ENCODE measurements at regions not wholly inside any gene's neighbourhood (a gene's known extent, or its start where the extent isn't known, plus 50 kb on each side); places are given as distances from the start of the nearest gene placed in this dataset.

DNA sequence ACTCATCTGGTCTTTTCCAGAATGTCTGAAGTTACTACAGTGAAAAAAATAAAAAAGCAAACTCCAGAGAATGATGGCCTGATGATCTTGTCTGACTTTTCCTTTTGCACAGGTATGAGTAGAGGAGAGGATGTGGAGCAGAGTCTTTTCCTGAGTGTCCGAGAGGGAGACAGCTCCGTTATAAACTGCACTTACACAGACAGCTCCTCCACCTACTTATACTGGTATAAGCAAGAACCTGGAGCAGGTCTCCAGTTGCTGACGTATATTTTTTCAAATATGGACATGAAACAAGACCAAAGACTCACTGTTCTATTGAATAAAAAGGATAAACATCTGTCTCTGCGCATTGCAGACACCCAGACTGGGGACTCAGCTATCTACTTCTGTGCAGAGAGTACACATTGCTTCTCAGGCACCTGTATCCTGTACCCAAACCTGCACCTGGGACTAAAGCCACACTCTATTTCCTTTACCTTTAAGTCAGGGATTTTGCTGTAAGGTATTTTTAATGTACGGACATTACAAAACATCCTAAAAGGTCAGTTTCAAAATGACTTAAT lies 75.8 kb upstream of the OR4E1 start:
- 7 to 100% (median 88%) methylated on average over 1 to 5 of the region's 5 CpGs; no CpG with 5 or more reads in 2 of the 10 experiments for WGBS, 10 experiments
- ATAC-seq (replicated peaks in 6 of 8), result peak in 1 of 8 experiments; percentile 38
- in situ Hi-C loops (cut with MboI; ENCODE audit: low pct_unique_long_range_greater_than_20kb in 2 of 9, low sequenced_read_pairs in 9 of 9, unreplicated experiment in 9 of 9), result no loop called here

DNA sequence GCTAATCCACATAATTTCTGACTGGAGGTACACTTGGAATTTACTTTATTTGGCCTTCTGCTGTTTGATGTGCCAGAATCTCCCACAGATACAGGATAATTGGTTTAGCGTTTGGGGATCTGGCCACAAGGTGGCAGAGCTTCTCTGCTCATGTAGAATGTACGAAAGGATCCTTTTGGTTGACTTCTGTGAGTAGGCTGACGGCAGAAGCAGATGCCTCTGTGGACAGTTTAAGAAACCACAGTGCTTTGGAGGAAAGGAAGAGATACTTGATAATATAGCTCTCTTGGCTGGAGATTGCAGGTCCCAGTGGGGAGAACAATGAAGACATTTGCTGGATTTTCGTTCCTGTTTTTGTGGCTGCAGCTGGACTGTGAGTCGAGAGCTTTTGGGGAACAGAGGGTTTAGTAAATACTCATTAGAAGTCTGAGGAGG lies 75.3 kb upstream of the OR4E1 start:
- H3K4me3 ChIP-seq, result no peak overlapping the region
- no peak overlapping the region for H3K27ac ChIP-seq
- peak in 7 of 8 experiments; percentile 40 to 99 (median 85) for ATAC-seq (replicated peaks in 6 of 8)
- 0 to 37% (median 12%) methylated on average over 2 to 5 of the region's 5 CpGs; no CpG with 5 or more reads in 2 of the 10 experiments for WGBS, 10 experiments
- in situ Hi-C loops (cut with MboI; ENCODE audit: low pct_unique_long_range_greater_than_20kb in 2 of 9, low sequenced_read_pairs in 9 of 9, unreplicated experiment in 9 of 9), result no loop called here
- H3K4me1 ChIP-seq (replicated peaks in 1 of 2), result no peaks in the 10 kb centered on the region

More for the DNA sequence above, 75.8 kb upstream of the OR4E1 start:
- Histone ChIP-seq H3K27ac (no peak overlapping the region), H3K4me1 (replicated peaks in 1 of 2) (no peaks in the 10 kb centered on the region), H3K4me3 (no peak overlapping the region)

DNA sequence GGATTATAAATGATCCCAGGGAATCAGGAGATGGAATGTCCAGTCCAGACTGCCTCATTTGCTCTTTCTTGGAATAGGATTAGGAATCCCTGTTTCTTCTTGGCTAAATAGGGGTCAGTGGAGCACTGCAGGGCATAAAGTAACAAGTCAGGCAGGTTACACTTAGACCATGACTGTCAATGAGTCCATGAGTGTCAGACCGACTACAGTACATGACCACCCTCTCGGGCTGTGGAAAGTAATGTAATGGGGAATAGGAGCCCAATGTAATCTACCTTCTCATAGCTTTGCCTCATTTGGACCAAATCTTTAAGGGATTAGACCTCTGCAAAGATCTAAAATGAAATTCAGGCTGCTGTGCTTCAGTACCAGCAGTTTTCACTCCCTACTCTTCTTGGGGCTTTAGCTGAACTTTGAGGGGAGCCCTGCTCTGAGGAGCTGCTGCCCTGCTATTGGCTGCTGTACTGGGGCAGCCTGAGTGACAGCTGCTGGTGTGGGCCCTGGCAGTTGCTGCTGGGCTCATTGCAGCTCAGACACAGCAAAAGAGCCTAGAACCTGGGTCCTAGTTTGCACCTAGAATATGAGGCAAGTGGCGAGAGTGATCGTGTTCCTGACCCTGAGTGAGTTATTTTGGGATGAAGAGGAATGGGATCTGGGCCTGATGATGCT lies 62.2 kb upstream of the OR4E1 start:
- Histone ChIP-seq H3K4me3 (no peak overlapping the region), H3K27ac (no peak overlapping the region), H3K4me1 (replicated peaks in 1 of 2) (no peaks in the 10 kb centered on the region)
- 0 to 92% (median 70%) methylated on average over 1 to 4 of the region's 4 CpGs; no CpG with 5 or more reads in 3 of the 10 experiments for WGBS, 10 experiments
- ATAC-seq (replicated peaks in 6 of 8), result no peak
- in situ Hi-C loops (cut with MboI; ENCODE audit: low pct_unique_long_range_greater_than_20kb in 2 of 9, low sequenced_read_pairs in 9 of 9, unreplicated experiment in 9 of 9), result no loop called here

DNA sequence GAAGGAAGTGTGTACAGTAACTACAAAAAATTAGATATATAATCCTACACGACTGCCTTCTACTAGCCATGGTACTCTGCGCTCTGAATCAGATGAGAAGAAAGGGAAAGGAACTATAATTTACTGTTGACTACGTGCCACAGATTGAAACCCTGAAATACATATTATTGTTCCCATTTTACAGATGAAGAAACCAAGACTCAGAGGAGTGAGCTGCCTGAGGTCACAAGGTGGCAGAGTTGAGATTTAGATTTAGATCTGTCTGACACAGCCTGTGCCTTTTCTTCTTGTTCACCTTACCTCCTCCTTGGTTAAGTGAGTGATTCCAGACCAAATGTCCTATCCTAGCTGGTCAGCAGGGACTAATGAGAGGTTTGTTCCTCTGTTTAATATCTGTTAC lies 61.6 kb upstream of the OR4E1 start:
- no peak overlapping the region for H3K4me3 ChIP-seq
- WGBS, 10 experiments, result 9 to 92% (median 50%) methylated on average over 1 to 3 of the region's 3 CpGs; no CpG with 5 or more reads in 2 of the 10 experiments
- in situ Hi-C loops (cut with MboI; ENCODE audit: low pct_unique_long_range_greater_than_20kb in 2 of 9, low sequenced_read_pairs in 9 of 9, unreplicated experiment in 9 of 9), result no loop called here

GRCh38 chr14:21734457-21735074 lies 60.9 kb upstream of the OR4E1 start:
- in situ Hi-C loops (cut with MboI; ENCODE audit: low pct_unique_long_range_greater_than_20kb in 2 of 9, low sequenced_read_pairs in 9 of 9, unreplicated experiment in 9 of 9), result no loop called here

More for the DNA sequence above, 61.6 kb upstream of the OR4E1 start:
- no peak for ATAC-seq (replicated peaks in 6 of 8)
- Histone ChIP-seq H3K4me1 (replicated peaks in 1 of 2) (no peaks in the 10 kb centered on the region), H3K27ac (no peak overlapping the region)

DNA sequence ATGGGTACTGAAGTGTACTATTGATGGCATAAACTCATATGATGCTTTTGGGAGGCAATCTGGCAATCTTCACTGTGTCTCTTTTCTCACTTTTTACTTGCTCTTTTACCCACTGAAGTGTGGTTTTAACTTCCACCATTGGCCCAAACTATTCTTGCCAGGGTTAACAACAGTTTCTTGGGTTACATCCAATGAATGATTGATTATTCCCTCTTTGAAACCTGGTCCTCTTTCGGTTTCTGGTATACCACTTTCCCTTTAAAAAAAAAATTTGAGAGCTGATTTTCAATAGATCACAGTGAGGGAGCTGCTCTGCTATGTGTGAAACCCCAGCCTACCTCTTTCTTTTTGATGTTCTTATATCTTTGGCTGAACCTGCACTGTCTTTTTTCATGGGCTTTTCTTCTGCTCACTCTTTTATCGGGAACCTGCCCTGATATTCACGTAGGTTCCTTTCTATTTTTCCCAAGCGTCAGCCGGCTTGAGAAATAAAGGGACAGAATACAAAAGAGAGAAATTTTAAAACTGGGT lies 56.1 kb upstream of the OR4E1 start:
- no peaks in the 10 kb centered on the region for H3K4me1 ChIP-seq (replicated peaks in 1 of 2)
- H3K27ac ChIP-seq, result no peak overlapping the region
- ATAC-seq (replicated peaks in 6 of 8), result no peak
- H3K4me3 ChIP-seq, result no peak overlapping the region
- in situ Hi-C loops (cut with MboI; ENCODE audit: low pct_unique_long_range_greater_than_20kb in 2 of 9, low sequenced_read_pairs in 9 of 9, unreplicated experiment in 9 of 9), result no loop called here
- WGBS, 10 experiments, result 0 to 80% (median 41%) methylated on average over 2 to 5 of the region's 5 CpGs

More at GRCh38 chr14:21734457-21735074, 60.9 kb upstream of the OR4E1 start:
- WGBS, 10 experiments, result 2 to 38% (median 18%) methylated on average over 5 to 7 of the region's 7 CpGs
- Histone ChIP-seq H3K27ac (no peak overlapping the region), H3K4me1 (replicated peaks in 1 of 2) (no peaks in the 10 kb centered on the region), H3K4me3 (no peak overlapping the region)
- peak in 3 of 8 experiments; percentile 34 to 62 (median 39) for ATAC-seq (replicated peaks in 6 of 8)

GRCh38 chr14:21725250-21725649 lies 51.6 kb upstream of the OR4E1 start:
- H3K27ac ChIP-seq, result no peak overlapping the region
- peak in 3 of 8 experiments; percentile 60 to 67 (median 66) for ATAC-seq (replicated peaks in 6 of 8)
- 0 to 94% (median 71%) methylated on average over 1 to 2 of the region's 2 CpGs; no CpG with 5 or more reads in 1 of the 10 experiments for WGBS, 10 experiments
- no peak overlapping the region for H3K4me3 ChIP-seq
- in situ Hi-C loops (cut with MboI; ENCODE audit: low pct_unique_long_range_greater_than_20kb in 2 of 9, low sequenced_read_pairs in 9 of 9, unreplicated experiment in 9 of 9), result no loop called here
- no peaks in the 10 kb centered on the region for H3K4me1 ChIP-seq (replicated peaks in 1 of 2)

DNA sequence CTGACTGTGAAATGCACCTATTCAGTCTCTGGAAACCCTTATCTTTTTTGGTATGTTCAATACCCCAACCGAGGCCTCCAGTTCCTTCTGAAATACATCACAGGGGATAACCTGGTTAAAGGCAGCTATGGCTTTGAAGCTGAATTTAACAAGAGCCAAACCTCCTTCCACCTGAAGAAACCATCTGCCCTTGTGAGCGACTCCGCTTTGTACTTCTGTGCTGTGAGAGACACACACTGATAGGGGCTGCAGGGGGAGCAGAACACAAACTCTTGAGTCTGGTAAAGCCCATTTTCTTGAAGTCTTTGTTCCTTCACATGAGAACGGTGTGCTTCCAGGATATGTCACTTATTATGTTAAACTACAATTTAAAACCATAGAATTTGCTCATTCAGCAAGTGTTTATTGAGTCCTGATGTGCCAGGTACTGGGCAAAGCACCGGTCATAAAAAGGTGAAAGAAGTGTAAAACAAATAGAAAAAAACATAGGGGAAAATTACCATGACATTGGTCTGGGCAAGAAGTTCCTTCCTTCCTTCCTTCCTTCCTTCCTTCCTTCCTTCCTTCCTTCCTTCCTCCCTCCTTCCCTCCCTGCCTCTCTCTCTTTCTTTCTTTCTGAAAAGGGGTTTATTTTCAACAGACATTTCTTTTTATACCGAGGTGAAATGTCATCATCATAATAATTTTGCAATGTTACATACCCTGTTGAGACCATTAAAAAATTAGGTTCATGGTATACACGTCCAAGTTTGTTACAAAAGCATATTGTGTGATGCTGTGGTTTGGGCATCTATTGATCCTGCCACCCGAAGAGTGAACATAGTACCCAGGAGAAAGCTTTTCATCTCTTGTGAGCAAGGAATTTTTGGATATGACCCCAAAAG lies 50.7 kb upstream of the OR4E1 start:
- no peak for ATAC-seq (replicated peaks in 6 of 8)
- WGBS, 10 experiments, result 5 to 85% (median 68%) methylated on average over 1 to 8 of the region's 8 CpGs
- H3K27ac ChIP-seq, result no peak overlapping the region
- H3K4me1 ChIP-seq (replicated peaks in 1 of 2), result no peaks in the 10 kb centered on the region
- H3K4me3 ChIP-seq, result no peak overlapping the region
- in situ Hi-C loops (cut with MboI; ENCODE audit: low pct_unique_long_range_greater_than_20kb in 2 of 9, low sequenced_read_pairs in 9 of 9, unreplicated experiment in 9 of 9), result no loop called here

DNA sequence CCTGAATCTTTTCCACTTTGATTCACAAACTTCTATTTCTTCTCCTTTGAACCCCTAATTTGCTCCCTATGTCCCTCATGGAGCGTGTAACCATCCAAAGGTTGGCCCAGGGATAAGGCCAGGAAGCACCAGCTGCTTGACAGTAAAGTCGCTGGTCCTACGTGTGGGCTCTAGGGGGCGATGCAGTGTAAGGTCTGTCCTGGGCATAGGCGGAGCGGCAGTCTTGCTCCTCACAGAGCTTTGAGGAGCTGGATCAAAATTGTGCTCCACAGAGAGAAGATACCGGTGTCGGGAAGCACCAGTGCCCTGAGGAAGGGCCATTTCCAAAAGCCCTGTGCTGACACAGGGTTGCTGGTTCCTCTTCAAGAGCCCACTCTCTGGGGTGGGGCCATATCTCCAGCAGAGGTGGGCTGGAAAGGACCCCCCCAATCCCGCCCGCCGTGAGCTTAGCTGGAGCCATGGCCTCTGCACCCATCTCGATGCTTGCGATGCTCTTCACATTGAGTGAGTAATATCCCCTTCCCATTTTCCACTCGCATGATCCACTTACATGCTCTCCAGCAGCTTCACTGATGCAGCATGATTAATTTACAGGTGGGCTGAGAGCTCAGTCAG lies 49.9 kb upstream of the OR4E1 start:
- Histone ChIP-seq H3K4me3 (no peak overlapping the region), H3K4me1 (replicated peaks in 1 of 2) (no peaks in the 10 kb centered on the region), H3K27ac (no peak overlapping the region)
- WGBS, 10 experiments, result 0 to 93% (median 14%) methylated on average over 1 to 8 of the region's 14 CpGs
- in situ Hi-C loops (cut with MboI; ENCODE audit: low pct_unique_long_range_greater_than_20kb in 2 of 9, low sequenced_read_pairs in 9 of 9, unreplicated experiment in 9 of 9), result no loop called here
- ATAC-seq (replicated peaks in 6 of 8), result peak in 4 of 8 experiments; percentile 67 to 98 (median 85)
